ENCODE measurements at regions not wholly inside any gene's neighbourhood (a gene's known extent, or its start where the extent isn't known, plus 50 kb on each side); places are given as distances from the start of the nearest gene placed in this dataset.

DNA sequence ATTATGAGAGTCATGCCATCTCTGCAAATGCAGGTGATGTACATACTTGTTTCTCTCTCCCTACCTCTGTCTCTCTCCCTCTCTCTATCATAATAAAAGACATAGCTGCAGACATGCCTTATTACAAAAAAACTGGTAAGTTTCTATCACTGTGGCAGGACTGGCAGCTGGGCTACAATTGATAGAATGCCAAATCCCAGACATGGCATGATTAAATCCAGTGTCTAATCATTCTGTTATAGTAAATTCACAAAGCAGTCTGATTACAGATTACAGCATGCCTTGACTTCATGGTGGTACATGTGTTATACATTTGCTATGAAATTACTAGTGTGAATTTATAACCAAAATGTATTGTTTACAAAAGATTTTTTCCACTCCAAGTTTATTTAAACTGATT, 854.7 kb downstream of the TMTC2 start:
- Histone ChIP-seq H3K4me3 (no peak overlapping the region), H3K27me3 (no peaks in the 10 kb centered on the region), H3K9me3 (no peaks in the 10 kb centered on the region), H3K27ac (no peak overlapping the region), H3K36me3 (ENCODE audit: low read depth, missing control alignments) (no peaks in the 10 kb centered on the region), H3K4me1 (no peaks in the 10 kb centered on the region)
- no peak for TF ChIP-seq POLR2A (IDR thresholded peaks at IDR 0.05)
- TF ChIP-seq CTCF (IDR thresholded peaks at IDR 0.05): no peak
- no peak for DNase-seq
- intact Hi-C loops (cut with DNase I; ENCODE audit: low total_unique reads): no loop called here

GRCh38 chr12:83538361-83538965, 851.8 kb downstream of the TMTC2 start:
- Histone ChIP-seq H3K4me1 (no peaks in the 10 kb centered on the region), H3K36me3 (ENCODE audit: low read depth, missing control alignments) (no peaks in the 10 kb centered on the region), H3K4me3 (no peak overlapping the region), H3K27me3 (no peaks in the 10 kb centered on the region), H3K27ac (peak overlapping the region in 1 of 2 donors; percentile 38), H3K9me3 (no peaks in the 10 kb centered on the region)
- WGBS, 2 donors: 41 to 44% methylated on average over 3 of the region's 3 CpGs
- intact Hi-C loops (cut with DNase I; ENCODE audit: low total_unique reads): no loop called here
- TF ChIP-seq POLR2A (IDR thresholded peaks at IDR 0.05) (no peak), CTCF (IDR thresholded peaks at IDR 0.05) (no peak)
- no peak for DNase-seq

GRCh38 chr12:83537428-83538053, 850.8 kb downstream of the TMTC2 start:
- 40 to 42% methylated on average over 4 of the region's 4 CpGs for WGBS, 2 donors
- H3K4me3 ChIP-seq: no peak overlapping the region
- TF ChIP-seq CTCF (IDR thresholded peaks at IDR 0.05) (no peak), POLR2A (IDR thresholded peaks at IDR 0.05) (no peak)
- H3K4me1 ChIP-seq: no peaks in the 10 kb centered on the region
- H3K36me3 ChIP-seq (ENCODE audit: low read depth, missing control alignments): no peaks in the 10 kb centered on the region
- peak; percentile 57 for DNase-seq
- no peaks in the 10 kb centered on the region for H3K27me3 ChIP-seq
- peak overlapping the region; percentile 38 to 63 for H3K27ac ChIP-seq
- no peaks in the 10 kb centered on the region for H3K9me3 ChIP-seq
- intact Hi-C loops (cut with DNase I; ENCODE audit: low total_unique reads): no loop called here

DNA sequence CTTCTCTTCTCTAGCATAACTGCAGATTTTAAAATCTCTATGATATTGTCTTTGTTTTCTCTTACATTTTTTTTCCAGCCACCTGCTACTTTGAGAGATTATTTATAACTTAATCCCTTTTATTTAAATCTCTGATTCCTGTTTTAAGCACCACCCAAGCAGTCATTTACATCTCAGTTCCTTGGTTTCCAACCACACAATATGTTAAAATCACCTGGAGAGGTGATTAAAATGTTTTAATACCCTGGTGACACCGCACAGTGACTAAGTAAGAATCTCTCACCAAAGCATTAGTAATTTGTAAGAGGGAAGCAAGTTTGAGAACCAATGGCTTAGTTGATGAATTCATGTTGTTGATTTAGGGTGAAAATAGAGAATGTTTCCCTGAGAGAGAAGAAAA, 849.8 kb downstream of the TMTC2 start:
- Histone ChIP-seq H3K9me3 (no peaks in the 10 kb centered on the region), H3K4me3 (no peak overlapping the region), H3K27me3 (no peaks in the 10 kb centered on the region), H3K36me3 (ENCODE audit: low read depth, missing control alignments) (no peaks in the 10 kb centered on the region), H3K27ac (peak overlapping the region in 1 of 2 donors; percentile 9), H3K4me1 (no peaks in the 10 kb centered on the region)
- intact Hi-C loops (cut with DNase I; ENCODE audit: low total_unique reads): no loop called here
- no peak for DNase-seq
- WGBS, 2 donors: 90 to 98% methylated on average over 1 of the region's 1 CpG
- no peak for TF ChIP-seq CTCF (IDR thresholded peaks at IDR 0.05)
- TF ChIP-seq POLR2A (IDR thresholded peaks at IDR 0.05): no peak

- Histone ChIP-seq H3K4me3 (no peak overlapping the region), H3K27me3 (no peaks in the 10 kb centered on the region), H3K36me3 (ENCODE audit: low read depth, missing control alignments) (no peaks in the 10 kb centered on the region), H3K9me3 (no peaks in the 10 kb centered on the region), H3K4me1 (no peaks in the 10 kb centered on the region), H3K27ac (no peak overlapping the region)
- intact Hi-C loops (cut with DNase I; ENCODE audit: low total_unique reads): no loop called here
- no peak for TF ChIP-seq CTCF (IDR thresholded peaks at IDR 0.05)
- DNase-seq: no peak
- 93 to 94% methylated on average over 1 of the region's 1 CpG for WGBS, 2 donors
Observed at GRCh38 chr12:83528571-83528970, 841.9 kb downstream of the TMTC2 start.
